IPS-18c (cell line): ENCODE measurements at regions not wholly inside any gene's neighbourhood (a gene's known extent, or its start where the extent isn't known, plus 50 kb on each side); places are given as distances from the start of the nearest gene placed in this dataset.
"Not testable (repeated sequence)": the region's sequence is repeated elsewhere in the genome, so short reads cannot be mapped to it uniquely, and the experiment has no call there.

Experiments used
- H3K4me3 ChIP-seq: 2 replicates; pipeline ENCODE4 v1.7.0; 2013; ENCODE audit warnings: low read depth, mild to moderate bottlenecking, low read length, moderate library complexity; ENCODE audit not compliant: insufficient read depth
- H3K9me3 ChIP-seq: one replicate; pipeline ENCODE4 v1.6.1; 2013; ENCODE audit warnings: mild to moderate bottlenecking, low read length, moderate library complexity; ENCODE audit not compliant: control insufficient read depth, insufficient read depth

- no peak overlapping the region for H3K4me3 ChIP-seq
- no peaks in the 10 kb centered on the region for H3K9me3 ChIP-seq
Observed at GRCh38 chr3:159253860-159254259, 452.0 kb downstream of the MFSD1 start.

GRCh38 chr3:159257954-159258353 is 456.1 kb downstream of the MFSD1 start:
- Histone ChIP-seq H3K4me3 (no peak overlapping the region), H3K9me3 (no peaks in the 10 kb centered on the region)

- no peaks in the 10 kb centered on the region for H3K9me3 ChIP-seq
- no peak overlapping the region for H3K4me3 ChIP-seq
Observed at GRCh38 chr3:159258934-159259333, 457.1 kb downstream of the MFSD1 start.

GRCh38 chr3:159260049-159260662 is 458.3 kb downstream of the MFSD1 start:
- Histone ChIP-seq H3K9me3 (no peaks in the 10 kb centered on the region), H3K4me3 (no peak overlapping the region)

- H3K9me3 ChIP-seq, H3K4me3 ChIP-seq: not testable (repeated sequence)
Observed at GRCh38 chr3:159261333-159261732, 459.5 kb downstream of the MFSD1 start.

GRCh38 chr3:159263750-159264553 is 462.1 kb downstream of the MFSD1 start:
- Histone ChIP-seq H3K9me3 (peaks cover 3% of the 10 kb centered on the region), H3K4me3 (no peak overlapping the region)

- Histone ChIP-seq H3K4me3 (no peak overlapping the region), H3K9me3 (peaks cover 3% of the 10 kb centered on the region)
Observed at GRCh38 chr3:159265705-159266104, 463.9 kb downstream of the MFSD1 start.

GRCh38 chr3:159266779-159267178 is 464.9 kb downstream of the MFSD1 start:
- Histone ChIP-seq H3K4me3 (no peak overlapping the region), H3K9me3 (peaks cover 3% of the 10 kb centered on the region)

GRCh38 chr3:159271799-159272512 is 470.1 kb downstream of the MFSD1 start:
- H3K9me3 ChIP-seq, result peaks cover 3% of the 10 kb centered on the region

GRCh38 chr3:159273070-159273469 is 471.2 kb downstream of the MFSD1 start:
- Histone ChIP-seq H3K4me3 (no peak overlapping the region), H3K9me3 (no peaks in the 10 kb centered on the region)

More at GRCh38 chr3:159271799-159272512, 470.1 kb downstream of the MFSD1 start:
- H3K4me3 ChIP-seq, result no peak overlapping the region

GRCh38 chr3:159273608-159274007 is 471.8 kb downstream of the MFSD1 start:
- Histone ChIP-seq H3K4me3 (no peak overlapping the region), H3K9me3 (no peaks in the 10 kb centered on the region)

GRCh38 chr3:159275741-159276140 is 473.9 kb downstream of the MFSD1 start:
- Histone ChIP-seq H3K4me3 (no peak overlapping the region), H3K9me3 (no peaks in the 10 kb centered on the region)

GRCh38 chr3:159277814-159278213 is 476.0 kb downstream of the MFSD1 start:
- H3K4me3 ChIP-seq, result no peak overlapping the region
- H3K9me3 ChIP-seq, result no peaks in the 10 kb centered on the region

GRCh38 chr3:159280386-159281191 is 478.7 kb downstream of the MFSD1 start:
- no peak overlapping the region for H3K4me3 ChIP-seq

GRCh38 chr3:159293493-159293892 is 491.6 kb downstream of the MFSD1 start:
- H3K9me3 ChIP-seq, result no peaks in the 10 kb centered on the region
- H3K4me3 ChIP-seq, result no peak overlapping the region

More at GRCh38 chr3:159280386-159281191, 478.7 kb downstream of the MFSD1 start:
- H3K9me3 ChIP-seq, result no peaks in the 10 kb centered on the region

GRCh38 chr3:159301961-159302360 is 500.1 kb downstream of the MFSD1 start:
- no peaks in the 10 kb centered on the region for H3K9me3 ChIP-seq
- no peak overlapping the region for H3K4me3 ChIP-seq

- no peak overlapping the region for H3K4me3 ChIP-seq
- no peaks in the 10 kb centered on the region for H3K9me3 ChIP-seq
Observed at GRCh38 chr3:159305017-159305416, 503.2 kb downstream of the MFSD1 start.
